IPS DF 19.7 (cell line): ENCODE measurements at regions not wholly inside any gene's neighbourhood (a gene's known extent, or its start where the extent isn't known, plus 50 kb on each side); places are given as distances from the start of the nearest gene placed in this dataset.

Experiments
- DNase-seq: peaks from one replicate; pipeline ENCODE4 v3.0.0-alpha.2; 2013; ENCODE audit warnings: low read depth, low spot score

- DNase-seq = no peak
These were observed 389.5 kb upstream of the B3GAT1 start for GRCh38 chr11:134801570-134801969.

- DNase-seq = no peak
These were observed 388.8 kb upstream of the B3GAT1 start for GRCh38 chr11:134800826-134801225.

GRCh38 chr11:134800130-134800529 lies 388.1 kb upstream of the B3GAT1 start:
- no peak for DNase-seq

GRCh38 chr11:134799386-134799785 lies 387.3 kb upstream of the B3GAT1 start:
- DNase-seq = no peak

GRCh38 chr11:134797411-134798089 lies 385.5 kb upstream of the B3GAT1 start:
- no peak for DNase-seq

- DNase-seq = no peak
These were observed 383.0 kb upstream of the B3GAT1 start for GRCh38 chr11:134795017-134795416.

GRCh38 chr11:134794192-134794591 lies 382.1 kb upstream of the B3GAT1 start:
- no peak for DNase-seq

GRCh38 chr11:134792677-134793076 lies 380.6 kb upstream of the B3GAT1 start:
- no peak for DNase-seq

- no peak for DNase-seq
These were observed 380.0 kb upstream of the B3GAT1 start for GRCh38 chr11:134792044-134792443.

GRCh38 chr11:134791102-134791501 lies 379.1 kb upstream of the B3GAT1 start:
- DNase-seq = no peak

- no peak for DNase-seq
These were observed 377.1 kb upstream of the B3GAT1 start for GRCh38 chr11:134789104-134789503.

GRCh38 chr11:134786636-134787035 lies 374.6 kb upstream of the B3GAT1 start:
- no peak for DNase-seq

- DNase-seq = no peak
These were observed 373.7 kb upstream of the B3GAT1 start for GRCh38 chr11:134785660-134786284.

GRCh38 chr11:134785059-134785458 lies 373.0 kb upstream of the B3GAT1 start:
- DNase-seq = no peak

- DNase-seq = no peak
These were observed 372.5 kb upstream of the B3GAT1 start for GRCh38 chr11:134784568-134784967.

GRCh38 chr11:134784046-134784445 lies 372.0 kb upstream of the B3GAT1 start:
- no peak for DNase-seq

GRCh38 chr11:134783234-134783633 lies 371.2 kb upstream of the B3GAT1 start:
- DNase-seq = no peak

- DNase-seq = no peak
These were observed 369.4 kb upstream of the B3GAT1 start for GRCh38 chr11:134781380-134781866.

GRCh38 chr11:134780486-134781147 lies 368.6 kb upstream of the B3GAT1 start:
- DNase-seq = no peak

GRCh38 chr11:134779179-134779578 lies 367.1 kb upstream of the B3GAT1 start:
- no peak for DNase-seq

- DNase-seq = no peak
These were observed 356.4 kb upstream of the B3GAT1 start for GRCh38 chr11:134768463-134768862.

GRCh38 chr11:134765565-134765964 lies 353.5 kb upstream of the B3GAT1 start:
- DNase-seq = no peak

GRCh38 chr11:134764966-134765365 lies 352.9 kb upstream of the B3GAT1 start:
- no peak for DNase-seq
